Endometrium (tissue), 2 donors: ENCODE measurements at regions not wholly inside any gene's neighbourhood (a gene's known extent, or its start where the extent isn't known, plus 50 kb on each side); places are given as distances from the start of the nearest gene placed in this dataset.

Experiments
- FAIRE-seq: peaks from 2 replicates; lab custom pipeline; 2012; peaks lifted over from hg19 to GRCh38; lab: Jason Lieb, UNC
- donor health status: control.
- donor health status: control.

DNA sequence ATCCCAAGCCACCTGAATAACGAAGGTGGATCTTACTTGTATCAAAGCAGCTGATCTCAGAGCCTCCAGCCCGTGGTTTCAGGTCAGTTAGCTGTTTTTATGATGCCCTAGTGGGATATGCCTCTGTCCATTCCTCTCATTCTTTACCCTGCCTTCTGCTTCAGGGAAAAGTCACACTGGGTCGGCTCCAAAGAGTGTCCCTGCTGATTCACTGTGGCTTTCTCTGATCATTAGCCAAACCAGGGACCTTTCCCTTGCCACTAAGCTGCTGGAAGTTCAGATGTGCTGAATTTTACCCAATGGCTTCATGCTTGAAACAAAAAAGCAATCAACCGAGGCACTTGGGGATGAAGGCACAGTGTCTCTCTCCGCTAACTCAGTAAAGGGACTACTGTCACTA is 170.2 kb upstream of the SALL1 start:
- FAIRE-seq, result no peak

DNA sequence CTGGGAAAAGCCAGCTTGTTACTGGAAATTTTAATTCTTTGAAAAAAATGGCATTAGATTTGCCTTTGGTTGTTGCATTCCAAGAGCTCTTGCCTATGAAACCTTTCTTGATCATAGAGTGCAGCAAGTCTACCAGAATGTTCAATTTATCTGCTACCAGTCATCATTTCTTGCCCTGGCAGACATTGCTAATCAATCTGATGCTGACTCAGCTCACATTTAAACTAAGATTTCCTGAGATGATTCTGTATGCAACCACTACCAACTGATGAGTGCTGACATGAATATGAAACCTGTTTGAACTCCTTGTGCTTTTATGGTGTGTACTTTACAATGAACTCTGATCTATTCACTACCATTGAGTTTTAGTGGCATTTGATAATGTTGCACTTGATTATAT is 166.5 kb upstream of the SALL1 start:
- no peak for FAIRE-seq

DNA sequence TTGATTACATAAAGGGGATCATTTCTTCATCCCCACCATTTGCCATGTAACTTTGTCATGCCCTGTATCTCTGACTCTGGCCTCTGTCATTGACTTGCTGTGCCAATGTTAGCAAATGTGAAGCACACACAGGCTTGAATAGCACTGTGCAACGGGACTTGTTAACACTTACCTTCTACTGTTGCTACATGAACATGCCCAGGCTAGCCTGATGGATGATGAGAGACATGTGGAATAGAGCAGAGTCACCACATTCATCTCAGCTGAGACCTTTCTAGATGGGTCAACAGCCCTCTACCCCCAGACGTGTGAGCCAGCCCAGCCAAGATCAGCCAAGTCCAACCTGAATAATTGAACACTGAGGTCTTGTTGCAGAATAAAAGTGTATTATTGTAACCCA is 162.1 kb upstream of the SALL1 start:
- no peak for FAIRE-seq

DNA sequence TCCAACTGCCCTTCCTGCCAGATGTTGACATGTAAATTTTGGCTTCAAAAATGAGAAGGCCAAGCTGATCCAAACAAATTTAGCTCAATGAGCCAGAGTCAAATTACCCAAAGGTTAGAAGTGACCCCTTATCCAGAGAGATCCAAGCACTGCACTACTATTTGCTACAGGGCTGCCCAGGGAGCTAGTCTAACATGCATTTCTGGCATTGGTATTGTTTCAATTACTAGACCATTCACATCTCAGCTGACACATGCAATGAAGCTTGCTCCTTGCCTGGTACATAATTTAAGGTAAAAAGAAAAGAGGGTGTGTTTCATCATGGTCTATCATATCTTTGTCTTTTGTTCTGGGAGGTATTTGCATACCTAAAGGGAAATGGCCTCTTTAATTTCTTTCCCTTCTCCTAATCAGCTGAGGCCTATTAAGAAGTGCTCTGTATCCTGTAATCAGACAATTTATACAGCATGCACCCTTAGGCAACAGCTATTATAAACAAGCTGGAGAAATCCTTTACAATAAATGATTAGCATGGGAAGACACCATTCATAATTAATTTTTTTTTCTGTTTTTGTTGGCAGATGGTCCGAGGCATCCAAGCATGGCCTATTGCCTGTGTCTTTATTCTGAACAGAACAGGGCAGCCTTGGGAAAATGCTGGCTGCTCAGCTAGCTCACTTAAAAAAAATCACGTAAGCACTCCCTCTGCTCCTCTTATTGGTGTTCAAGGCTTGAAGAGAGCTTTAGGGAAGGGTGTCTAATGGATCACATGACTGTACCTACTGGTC is 161.5 kb upstream of the SALL1 start:
- no peak for FAIRE-seq

DNA sequence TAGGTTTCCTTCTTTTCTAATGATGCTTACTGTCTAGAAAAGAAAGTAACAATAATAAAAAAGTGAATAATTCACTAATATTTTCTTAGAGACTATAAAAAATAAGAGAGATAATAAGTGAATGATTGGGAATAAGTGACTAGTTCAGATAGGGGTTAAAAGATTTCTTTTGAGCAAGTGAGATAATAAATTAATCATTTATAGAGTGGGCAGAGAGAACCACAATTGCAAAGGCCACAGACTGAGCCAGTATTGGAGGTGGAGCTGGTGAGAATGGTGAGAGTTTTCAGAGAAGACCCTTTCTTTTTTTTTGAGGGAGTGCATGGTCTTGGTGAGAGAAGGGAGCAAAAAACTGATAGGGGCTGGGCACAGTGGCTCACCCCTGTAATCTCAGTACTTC is 159.1 kb upstream of the SALL1 start:
- no peak for FAIRE-seq

DNA sequence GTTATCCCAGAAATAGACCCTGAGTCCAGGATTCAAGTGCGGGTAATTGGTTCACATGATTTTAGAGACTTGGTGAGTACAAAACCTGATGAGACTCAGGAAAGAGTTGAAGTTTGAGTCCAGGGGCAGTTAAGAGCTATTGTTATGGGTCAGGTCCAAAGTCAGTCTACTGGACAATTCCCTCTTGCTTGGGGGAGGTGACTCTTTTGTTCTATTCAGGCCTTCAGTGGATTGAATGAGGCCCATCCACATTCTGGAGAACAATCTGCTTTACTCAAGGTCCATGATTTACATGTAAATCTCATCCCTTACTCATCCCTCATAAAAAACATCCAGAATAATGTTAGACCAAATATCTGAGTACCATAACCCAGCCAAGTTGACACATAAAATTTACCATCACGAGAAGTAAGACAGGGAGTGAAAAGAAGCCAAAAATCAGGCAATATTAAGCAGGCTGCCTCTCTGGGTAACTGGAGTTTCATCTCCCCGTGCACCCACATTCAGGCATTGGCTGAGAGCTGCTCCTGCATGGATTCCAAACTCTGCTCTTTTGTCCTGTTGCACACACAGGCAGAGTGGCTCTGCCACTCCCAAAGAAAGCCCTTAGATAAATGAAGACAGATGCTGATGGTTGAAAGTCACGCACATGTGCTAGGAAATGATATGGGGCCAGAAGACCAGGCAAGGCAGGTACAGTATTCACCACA is 156.0 kb upstream of the SALL1 start:
- FAIRE-seq, result no peak

DNA sequence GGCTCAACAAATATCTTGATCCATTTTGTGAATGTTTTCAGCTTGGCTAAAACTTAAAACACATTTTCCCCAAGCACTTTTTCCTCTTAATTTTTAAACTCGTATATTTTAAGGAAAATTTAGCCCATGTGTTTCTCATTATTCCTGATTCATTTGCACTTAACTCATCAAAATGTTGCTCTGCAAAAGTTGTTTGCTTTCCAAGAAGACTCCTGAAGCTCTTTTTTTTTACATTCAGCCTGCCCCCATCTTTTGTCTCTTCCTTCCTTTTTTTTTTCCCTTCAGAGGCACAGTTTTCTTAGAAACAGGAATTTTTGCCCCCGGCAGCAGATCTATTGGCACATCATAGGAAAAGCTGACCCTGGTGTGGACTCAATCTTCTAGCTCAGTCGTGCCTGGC is 155.0 kb upstream of the SALL1 start:
- FAIRE-seq, result peak; percentile 98

DNA sequence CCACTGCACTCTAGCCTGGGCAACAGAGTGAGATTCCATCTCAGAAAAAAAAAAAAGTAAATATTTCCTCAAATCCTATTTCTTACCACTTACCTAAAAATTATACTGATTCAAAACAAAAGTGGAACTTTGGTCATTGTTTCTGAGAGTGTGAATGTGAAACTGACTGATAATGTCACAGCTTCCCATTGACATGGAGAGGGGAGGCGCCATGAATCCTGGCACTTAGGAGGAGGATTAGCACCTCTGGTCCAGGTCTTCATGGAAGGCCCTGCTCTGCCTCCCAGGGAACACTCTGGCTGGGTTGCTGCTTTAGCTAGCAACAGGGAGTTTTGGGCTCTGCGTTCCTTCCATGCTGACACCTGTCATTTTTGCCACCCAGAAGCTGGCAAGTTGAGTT is 154.3 kb upstream of the SALL1 start:
- FAIRE-seq, result no peak

DNA sequence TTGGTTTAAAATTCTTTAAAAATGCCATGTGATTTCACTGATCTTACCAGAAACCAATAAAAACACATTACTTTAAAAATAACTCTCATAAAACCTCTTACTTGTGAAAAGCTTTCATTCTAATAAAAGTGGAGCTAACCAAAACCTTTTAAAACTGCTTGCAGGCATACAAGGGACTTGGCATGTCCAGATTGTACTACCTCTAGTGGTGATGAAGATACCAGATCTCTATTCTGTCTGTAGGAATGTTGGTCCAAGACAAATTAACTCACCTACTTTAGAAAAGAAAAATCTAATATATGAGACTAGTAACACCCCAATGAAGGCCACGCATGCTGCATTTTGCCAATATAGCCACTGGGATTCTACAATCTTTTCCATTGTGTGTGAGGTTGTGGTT is 151.0 kb upstream of the SALL1 start:
- peak; percentile 96 for FAIRE-seq

DNA sequence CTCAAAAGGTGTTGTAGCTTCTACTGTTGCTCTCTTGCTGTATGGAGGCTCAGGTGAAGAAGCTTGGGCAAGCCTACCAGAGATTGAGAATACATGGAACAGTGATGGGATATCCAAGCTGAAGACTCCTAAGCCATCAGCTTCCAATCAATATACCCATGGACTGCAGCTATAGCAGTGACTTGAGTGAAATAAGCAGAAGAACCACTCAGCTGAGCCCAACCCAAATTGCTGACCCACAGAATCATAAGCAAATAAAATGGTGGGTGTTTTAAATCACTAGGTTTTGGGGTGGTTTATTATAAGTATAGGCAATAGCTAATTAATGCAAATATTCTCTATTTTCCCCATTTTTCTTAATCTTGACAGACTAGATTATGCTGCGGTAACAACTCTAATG is 147.7 kb upstream of the SALL1 start:
- FAIRE-seq, result no peak

DNA sequence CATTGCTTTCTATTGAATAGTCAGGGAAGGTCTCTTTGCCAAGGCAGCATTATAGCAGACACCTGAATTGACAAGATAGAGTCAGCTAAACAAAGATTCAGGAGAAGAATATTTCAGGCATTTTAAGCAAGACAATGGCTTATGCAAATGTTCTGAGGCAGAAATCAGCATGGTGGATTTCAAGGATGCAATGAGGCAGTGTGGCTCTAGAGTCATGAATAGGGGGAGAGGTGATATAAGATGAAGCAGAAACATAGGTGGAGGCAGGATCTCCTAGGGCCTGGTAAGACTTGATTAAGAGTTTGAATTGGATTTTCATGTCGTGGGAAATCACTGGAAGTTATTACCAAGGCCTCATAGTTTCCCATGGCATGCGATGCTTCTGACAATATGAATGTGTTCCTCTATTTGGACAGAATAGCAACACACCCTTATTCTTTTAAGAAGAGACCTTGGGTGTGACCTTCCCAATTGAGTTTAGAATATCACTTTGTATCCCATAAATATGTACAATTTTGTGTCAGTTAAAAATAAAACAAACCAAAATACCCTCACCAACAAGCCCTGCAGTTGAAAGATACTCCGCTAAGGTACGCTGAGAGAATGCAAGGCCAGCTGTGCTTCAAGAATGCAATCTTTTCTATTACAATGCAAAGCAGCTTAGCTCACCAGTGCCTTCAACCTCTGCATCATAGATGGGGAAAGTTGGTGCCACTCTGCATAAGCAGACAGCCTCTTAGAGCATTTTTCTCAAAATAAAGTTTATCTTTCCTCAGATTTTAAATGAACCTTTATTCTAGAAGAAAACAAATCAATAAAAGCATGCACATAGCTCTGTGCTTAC is 139.6 kb upstream of the SALL1 start:
- FAIRE-seq, result no peak

DNA sequence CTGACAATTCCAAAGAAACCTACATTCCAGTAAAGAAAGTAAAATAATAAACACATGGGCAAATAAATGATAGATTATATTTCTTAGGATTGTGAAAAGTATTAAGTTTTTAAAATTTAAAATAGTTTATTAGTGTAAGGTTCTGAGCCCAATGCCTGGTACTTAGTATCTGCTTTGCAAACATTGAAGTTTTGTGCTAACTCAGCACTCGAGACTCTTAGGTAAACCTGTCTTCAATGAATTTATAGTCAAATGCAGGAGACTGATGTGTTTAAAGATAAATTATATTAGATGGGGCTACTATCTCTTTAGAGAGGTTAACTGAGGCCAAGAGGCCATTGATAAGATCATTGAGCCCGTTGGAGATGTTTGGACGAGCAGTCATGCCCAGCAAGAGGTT is 138.3 kb upstream of the SALL1 start:
- no peak for FAIRE-seq

DNA sequence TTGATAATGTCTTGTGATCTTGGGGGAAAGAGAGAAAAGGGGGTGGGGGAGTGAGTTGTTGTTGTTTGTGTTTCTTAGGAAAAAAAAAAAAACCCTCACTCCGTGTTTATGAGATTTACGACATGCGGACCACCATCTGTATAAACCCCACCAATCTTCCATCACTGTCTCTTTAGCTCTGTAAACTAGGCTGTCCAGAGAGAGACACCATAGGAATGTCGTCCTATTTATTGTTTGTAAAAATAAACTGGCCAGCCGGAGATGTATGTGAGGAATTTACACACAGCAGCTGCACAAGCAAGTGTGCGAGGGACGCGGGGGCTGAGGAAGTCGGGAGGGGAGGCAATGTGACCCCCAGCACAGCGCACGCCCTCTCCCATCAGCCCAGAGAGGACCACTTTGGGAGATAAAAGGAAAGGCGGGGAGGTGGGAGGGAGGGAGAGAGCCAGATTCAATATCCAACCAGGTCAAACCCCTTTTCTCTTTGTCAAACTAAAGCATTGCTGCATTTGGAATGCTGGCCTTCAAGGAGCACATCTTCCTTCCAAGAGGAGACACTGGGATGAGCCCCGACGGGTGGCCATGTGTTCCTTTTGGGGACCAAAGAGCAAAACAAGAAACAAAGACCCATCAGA is 136.2 kb upstream of the SALL1 start:
- peak; percentile 93 for FAIRE-seq

DNA sequence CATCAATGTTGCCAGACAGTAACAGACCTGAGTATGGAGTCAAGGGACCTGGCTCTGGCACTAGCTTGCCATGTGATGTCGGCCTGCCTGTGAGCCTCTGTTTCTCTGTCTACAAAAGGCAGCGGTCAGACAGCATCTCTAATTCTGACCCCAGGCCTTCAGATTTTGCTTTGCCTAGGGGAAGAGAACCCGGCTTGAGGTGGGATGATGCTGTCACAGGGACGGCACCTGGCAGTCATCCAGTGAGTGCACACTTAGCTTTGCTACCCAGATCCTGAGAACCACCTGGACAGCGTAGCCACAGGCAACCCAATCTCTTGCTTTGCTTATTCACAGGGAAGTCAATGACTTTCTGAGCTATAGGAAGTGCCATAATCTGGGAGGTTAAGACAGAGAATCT is 135.2 kb upstream of the SALL1 start:
- no peak for FAIRE-seq

DNA sequence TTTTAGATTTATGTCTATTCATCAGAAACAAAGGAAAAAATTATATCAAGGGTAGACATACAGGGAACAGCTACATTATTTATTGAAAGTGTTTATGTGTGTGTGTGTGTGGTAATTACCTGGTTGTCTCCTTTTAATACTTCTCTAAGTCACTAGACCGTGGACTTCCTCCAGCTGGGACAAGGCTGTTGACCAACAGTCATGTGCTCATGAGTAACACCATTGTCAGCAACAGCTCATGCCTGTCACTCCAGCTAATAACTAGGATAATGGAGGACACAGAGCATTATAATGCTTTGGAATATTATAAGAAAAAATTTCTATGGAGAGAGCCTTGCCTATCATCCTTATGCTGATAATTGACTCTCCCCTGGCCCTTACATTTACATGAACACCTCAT is 125.3 kb upstream of the SALL1 start:
- FAIRE-seq, result no peak

DNA sequence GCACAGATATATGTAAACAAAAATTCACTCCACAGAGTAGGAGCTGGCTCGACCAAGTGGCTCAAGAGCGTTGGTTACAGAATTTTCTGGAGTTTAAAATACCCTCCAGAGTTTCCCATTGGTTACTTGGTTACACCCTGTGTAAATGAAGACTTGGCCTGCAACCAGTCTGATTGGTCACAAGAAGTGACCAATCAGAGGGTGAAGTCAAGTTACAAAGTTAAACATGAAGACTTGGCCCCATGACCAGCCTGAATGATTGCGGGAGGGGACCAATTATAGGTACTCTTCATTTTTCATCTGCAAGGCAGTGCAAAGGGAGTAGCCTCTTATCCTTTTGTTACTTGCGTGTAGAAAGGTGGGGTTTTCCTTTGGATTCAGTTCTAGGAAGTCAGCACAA is 121.3 kb upstream of the SALL1 start:
- FAIRE-seq, result no peak

DNA sequence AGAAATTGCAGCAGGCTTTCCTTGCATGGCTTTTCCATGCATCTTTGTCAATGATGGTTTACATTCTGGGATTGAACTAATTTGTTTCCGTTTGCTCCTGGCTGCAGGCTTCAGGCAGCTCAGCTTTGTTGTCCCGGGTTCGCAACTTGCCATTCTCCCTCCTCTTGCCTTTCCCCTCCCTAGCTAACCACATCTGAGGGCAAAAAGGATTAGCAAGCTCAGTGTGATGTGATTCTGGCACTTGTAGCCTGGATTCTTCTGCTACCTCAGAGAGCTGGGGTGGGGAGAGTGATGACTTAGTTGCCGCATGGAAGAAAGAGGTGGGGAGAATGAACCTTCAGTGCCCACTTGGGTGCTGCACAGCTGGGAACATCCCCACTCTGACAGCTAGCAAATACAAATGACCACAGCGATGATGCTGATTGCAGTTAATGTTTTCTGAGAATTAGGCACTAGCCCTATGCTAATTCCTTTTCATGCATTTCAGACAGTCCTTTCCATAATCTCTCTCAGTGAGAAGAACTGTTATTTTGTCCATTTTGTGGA is 120.2 kb upstream of the SALL1 start:
- no peak for FAIRE-seq

DNA sequence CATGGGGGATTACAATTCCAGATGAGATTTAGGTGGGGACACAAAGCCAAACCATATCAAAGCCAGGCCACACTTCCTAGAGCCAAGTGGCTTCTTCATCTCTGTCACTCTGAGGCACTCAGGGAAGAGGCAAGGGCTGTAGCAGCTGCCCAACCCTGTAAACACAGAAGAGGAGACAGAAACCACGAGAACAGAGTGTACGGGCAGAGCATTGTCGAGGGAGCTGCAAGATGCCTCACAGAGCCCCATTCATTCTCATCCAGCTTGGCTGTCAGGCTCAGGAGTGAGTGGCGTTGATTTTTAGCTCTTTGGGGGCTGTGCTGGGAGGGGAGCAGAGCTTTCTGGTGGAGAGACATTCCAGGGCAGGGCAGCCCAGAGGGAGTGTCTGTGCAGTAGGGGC is 117.2 kb upstream of the SALL1 start:
- FAIRE-seq, result no peak

DNA sequence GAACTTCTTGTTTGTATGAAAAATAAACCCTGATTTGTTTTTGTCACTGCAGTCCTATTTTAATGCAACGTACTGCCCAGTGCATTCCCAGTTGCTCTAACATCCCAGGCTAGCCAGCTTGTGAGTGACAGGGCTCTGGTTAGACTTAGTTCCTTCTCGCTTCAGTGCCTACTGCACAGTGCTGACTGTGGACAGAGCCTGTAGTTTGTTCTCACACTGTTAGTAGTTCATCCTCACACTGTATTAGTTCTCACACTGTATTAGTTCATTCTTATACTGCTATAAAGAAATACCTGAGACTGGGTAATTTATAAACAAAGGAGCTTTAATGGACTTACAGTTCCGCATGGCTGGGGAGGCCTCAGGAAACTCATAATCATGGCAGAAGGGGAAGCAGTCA is 116.6 kb upstream of the SALL1 start:
- no peak for FAIRE-seq

DNA sequence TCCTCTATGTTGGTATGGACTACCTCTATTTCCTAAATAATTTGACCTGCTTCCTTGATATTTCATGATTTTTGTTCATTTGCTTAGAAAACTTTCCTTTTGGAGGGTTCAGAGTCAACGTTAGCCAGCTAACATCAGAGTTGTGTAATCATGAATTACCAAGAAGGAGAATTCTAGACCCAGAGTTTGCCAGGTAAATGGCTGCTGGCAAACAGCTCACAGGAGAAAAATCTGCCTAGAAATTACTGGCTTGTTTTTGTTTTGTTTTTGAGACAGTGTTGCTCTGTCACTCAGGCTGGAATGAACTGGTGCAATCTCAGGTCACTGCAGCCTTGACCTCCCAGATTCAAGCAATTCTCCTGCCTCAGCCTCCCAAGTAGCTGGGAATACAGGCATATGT is 111.4 kb upstream of the SALL1 start:
- FAIRE-seq, result no peak

DNA sequence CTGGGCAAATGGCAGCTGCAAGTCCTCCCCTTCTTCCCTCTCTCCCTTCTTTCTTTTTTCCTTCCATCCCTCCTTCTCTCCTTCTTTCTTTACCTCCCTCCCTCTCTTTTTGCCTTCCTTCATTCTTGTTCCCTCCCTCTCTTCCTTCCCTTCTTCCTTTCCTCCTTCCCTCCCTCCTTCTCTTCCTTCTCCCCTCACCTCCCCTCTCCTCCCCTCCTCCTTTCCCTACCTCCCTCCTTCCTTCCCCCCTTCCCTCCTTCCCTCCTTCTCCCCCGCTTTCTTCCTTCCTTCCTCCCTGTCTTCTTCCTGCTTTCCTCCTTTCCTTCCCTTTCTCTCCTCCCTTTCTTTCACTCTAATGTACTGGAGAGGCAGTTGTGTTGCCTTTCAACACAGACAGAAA is 110.8 kb upstream of the SALL1 start:
- FAIRE-seq, result no peak

DNA sequence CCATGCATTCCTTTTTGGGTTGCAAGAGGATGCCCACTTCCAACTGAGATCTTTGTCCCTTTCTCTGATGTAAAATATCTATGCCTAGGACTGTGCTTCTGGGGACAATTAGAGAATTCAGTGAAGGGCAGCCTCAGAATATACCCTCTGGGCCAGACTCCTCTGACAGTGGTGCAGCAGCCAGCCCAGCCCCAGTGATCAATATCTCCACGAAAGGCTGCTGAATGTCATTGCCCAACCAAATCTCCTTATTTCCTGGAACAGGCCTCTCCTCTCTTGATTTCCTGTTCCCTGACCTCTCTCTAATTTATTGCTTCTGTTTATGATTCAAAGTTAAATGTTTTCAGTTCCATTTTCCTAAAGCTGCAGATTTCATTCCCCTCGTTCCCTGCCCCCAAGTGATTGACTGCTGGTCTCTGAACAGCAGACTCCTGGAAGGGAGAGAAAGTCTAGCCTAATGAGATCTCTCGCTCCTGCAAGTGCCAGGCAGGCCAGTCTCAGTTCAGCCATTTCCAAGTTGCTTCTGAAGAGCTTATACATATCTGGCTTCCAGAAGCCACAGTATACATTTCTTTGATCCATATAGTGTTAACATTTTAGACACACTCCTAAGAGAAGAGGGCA is 104.4 kb upstream of the SALL1 start:
- FAIRE-seq, result no peak
